GM21381 (cell line): ENCODE measurements at regions not wholly inside any gene's neighbourhood (a gene's known extent, or its start where the extent isn't known, plus 50 kb on each side); places are given as distances from the start of the nearest gene placed in this dataset.

Source experiments
- ATAC-seq: cut with Tn5 transposase; IDR thresholded peaks from one replicate; pipeline ENCODE4 v1.9.1; 2021; ENCODE audit warnings: mild to moderate bottlenecking, moderate library complexity; ENCODE audit not compliant: unreplicated experiment

GRCh38 chr7:79732535-79732934 is 279.1 kb upstream of the MAGI2 start:
- ATAC-seq = no peak

- ATAC-seq = no peak
Measured at GRCh38 chr7:79730971-79731370, 277.5 kb upstream of the MAGI2 start.

GRCh38 chr7:79723833-79724618 is 270.6 kb upstream of the MAGI2 start:
- ATAC-seq = no peak

GRCh38 chr7:79722217-79722616 is 268.8 kb upstream of the MAGI2 start:
- no peak for ATAC-seq

- no peak for ATAC-seq
Measured at GRCh38 chr7:79719216-79719615, 265.7 kb upstream of the MAGI2 start.

- no peak for ATAC-seq
Measured at GRCh38 chr7:79716329-79716728, 262.9 kb upstream of the MAGI2 start.

- no peak for ATAC-seq
Measured at GRCh38 chr7:79714081-79714480, 260.6 kb upstream of the MAGI2 start.

- no peak for ATAC-seq
Measured at GRCh38 chr7:79713276-79713675, 259.8 kb upstream of the MAGI2 start.

GRCh38 chr7:79711660-79712059 is 258.2 kb upstream of the MAGI2 start:
- no peak for ATAC-seq

GRCh38 chr7:79709574-79710409 is 256.3 kb upstream of the MAGI2 start:
- ATAC-seq = no peak

GRCh38 chr7:79702116-79702515 is 248.6 kb upstream of the MAGI2 start:
- ATAC-seq = no peak

- ATAC-seq = no peak
Measured at GRCh38 chr7:79692015-79692414, 238.5 kb upstream of the MAGI2 start.

- no peak for ATAC-seq
Measured at GRCh38 chr7:79691074-79691473, 237.6 kb upstream of the MAGI2 start.

GRCh38 chr7:79684384-79684783 is 230.9 kb upstream of the MAGI2 start:
- ATAC-seq = no peak

- ATAC-seq = no peak
Measured at GRCh38 chr7:79683916-79684315, 230.4 kb upstream of the MAGI2 start.

- no peak for ATAC-seq
Measured at GRCh38 chr7:79683185-79683890, 229.9 kb upstream of the MAGI2 start.

- no peak for ATAC-seq
Measured at GRCh38 chr7:79681454-79681853, 228.0 kb upstream of the MAGI2 start.

GRCh38 chr7:79673969-79674368 is 220.5 kb upstream of the MAGI2 start:
- ATAC-seq = no peak

- ATAC-seq = no peak
Measured at GRCh38 chr7:79673421-79673820, 220.0 kb upstream of the MAGI2 start.

- no peak for ATAC-seq
Measured at GRCh38 chr7:79668292-79668691, 214.8 kb upstream of the MAGI2 start.

- no peak for ATAC-seq
Measured at GRCh38 chr7:79666472-79666871, 213.0 kb upstream of the MAGI2 start.
